ENCODE measurements at regions not wholly inside any gene's neighbourhood (a gene's known extent, or its start where the extent isn't known, plus 50 kb on each side); places are given as distances from the start of the nearest gene placed in this dataset.

DNA sequence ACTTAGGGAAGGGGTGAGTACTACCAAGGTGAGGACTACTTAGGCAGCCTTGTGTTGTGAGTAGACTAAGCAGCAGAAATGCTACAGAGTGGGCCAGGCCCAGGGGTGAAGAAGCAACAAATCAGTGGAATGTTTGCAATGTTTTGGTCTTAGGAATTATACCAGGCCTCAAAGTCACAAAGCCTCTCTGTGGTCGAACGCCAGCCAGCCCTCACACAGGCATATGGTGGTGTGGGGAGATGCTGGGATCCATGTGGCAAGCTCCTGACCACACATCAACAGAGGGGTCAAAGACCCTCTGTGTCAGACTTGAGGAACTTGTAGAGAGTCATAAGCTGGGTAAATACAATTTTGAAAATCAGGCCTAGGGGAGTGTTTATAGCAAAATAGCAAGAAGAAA, 153.8 kb upstream of the KLF3 start:
- H3K27me3 ChIP-seq = no peaks in the 10 kb centered on the region
- peak overlapping the region in 1 of 10 donors; percentile 69 for H3K27ac ChIP-seq
- peak overlapping the region in 1 of 10 donors; percentile 8 for H3K4me3 ChIP-seq
- 94 to 98% methylated on average over 2 of the region's 2 CpGs for WGBS, 2 donors
- intact Hi-C loops (cut with DNase I) = no loop called here
- ATAC-seq = no peak
- H3K4me1 ChIP-seq = no peaks in the 10 kb centered on the region
- TF ChIP-seq, protein P1, sequence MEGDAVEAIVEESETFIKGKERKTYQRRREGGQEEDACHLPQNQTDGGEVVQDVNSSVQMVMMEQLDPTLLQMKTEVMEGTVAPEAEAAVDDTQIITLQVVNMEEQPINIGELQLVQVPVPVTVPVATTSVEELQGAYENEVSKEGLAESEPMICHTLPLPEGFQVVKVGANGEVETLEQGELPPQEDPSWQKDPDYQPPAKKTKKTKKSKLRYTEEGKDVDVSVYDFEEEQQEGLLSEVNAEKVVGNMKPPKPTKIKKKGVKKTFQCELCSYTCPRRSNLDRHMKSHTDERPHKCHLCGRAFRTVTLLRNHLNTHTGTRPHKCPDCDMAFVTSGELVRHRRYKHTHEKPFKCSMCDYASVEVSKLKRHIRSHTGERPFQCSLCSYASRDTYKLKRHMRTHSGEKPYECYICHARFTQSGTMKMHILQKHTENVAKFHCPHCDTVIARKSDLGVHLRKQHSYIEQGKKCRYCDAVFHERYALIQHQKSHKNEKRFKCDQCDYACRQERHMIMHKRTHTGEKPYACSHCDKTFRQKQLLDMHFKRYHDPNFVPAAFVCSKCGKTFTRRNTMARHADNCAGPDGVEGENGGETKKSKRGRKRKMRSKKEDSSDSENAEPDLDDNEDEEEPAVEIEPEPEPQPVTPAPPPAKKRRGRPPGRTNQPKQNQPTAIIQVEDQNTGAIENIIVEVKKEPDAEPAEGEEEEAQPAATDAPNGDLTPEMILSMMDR (IDR thresholded peaks at IDR 0.05) = no peak
- no peaks in the 10 kb centered on the region for H3K36me3 ChIP-seq
- DNase-seq = no peak
- no peaks in the 10 kb centered on the region for H3K9me3 ChIP-seq

- Histone ChIP-seq H3K36me3 (no peaks in the 10 kb centered on the region), H3K27ac (no peak overlapping the region), H3K4me3 (no peak overlapping the region), H3K9me3 (no peaks in the 10 kb centered on the region), H3K27me3 (no peaks in the 10 kb centered on the region), H3K4me1 (no peaks in the 10 kb centered on the region)
- WGBS, 2 donors = 66 to 84% methylated on average over 5 of the region's 5 CpGs
- ATAC-seq (no peak), DNase-seq (no peak)
- intact Hi-C loops (cut with DNase I) = no loop called here
- TF ChIP-seq, protein P1 (IDR thresholded peaks at IDR 0.05) = no peak
Observed at GRCh38 chr4:38511702-38512101, 152.3 kb upstream of the KLF3 start.

- no peaks in the 10 kb centered on the region for H3K27me3 ChIP-seq
- H3K9me3 ChIP-seq = no peaks in the 10 kb centered on the region
- intact Hi-C loops (cut with DNase I) = no loop called here
- TF ChIP-seq, protein P1 (IDR thresholded peaks at IDR 0.05) = no peak
- ATAC-seq (no peak), DNase-seq (no peak)
- 63 to 78% methylated on average over 4 of the region's 4 CpGs for WGBS, 2 donors
- H3K36me3 ChIP-seq = no peaks in the 10 kb centered on the region
- H3K4me1 ChIP-seq = no peaks in the 10 kb centered on the region
- H3K27ac ChIP-seq = no peak overlapping the region
- no peak overlapping the region for H3K4me3 ChIP-seq
Observed at GRCh38 chr4:38512840-38513239, 151.2 kb upstream of the KLF3 start.

DNA sequence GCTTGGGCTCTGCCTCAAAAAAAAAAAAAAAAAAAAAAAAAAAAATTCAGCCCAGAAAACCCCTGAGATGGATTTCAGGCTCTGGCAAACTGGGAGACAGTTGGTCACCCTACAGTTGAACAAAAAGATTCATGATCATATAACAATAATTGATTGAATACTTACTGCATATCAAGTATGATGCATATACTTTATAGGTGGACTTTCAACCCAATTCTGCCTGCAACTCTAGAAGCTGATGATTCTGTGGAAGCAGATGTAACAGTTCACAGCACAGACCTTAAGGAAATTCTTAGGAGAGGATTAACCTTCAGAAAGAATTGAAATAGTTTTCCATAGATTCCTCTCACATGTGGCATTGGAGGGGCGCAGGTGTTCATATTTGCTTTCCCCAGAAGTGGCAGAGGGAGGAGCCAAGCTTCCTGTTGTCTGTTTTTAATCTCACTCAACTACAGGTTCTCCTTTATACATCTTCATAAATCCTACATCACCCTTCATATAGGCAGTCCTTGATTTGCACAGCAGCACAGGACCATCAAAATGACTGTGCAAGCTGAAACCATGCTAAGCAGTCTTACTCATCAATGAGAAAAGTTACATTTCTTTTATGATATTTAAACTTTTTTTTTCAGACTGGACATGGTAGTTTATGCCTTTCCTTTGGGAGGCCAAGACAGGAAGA, 149.4 kb upstream of the KLF3 start:
- ATAC-seq (no peak), DNase-seq (no peak)
- TF ChIP-seq, protein P1 (IDR thresholded peaks at IDR 0.05) = no peak
- WGBS, 2 donors = 100% methylated on average over 1 of the region's 1 CpG
- intact Hi-C loops (cut with DNase I) = no loop called here
- peaks cover 0 to 5% (median 0%) of the 10 kb centered on the region in 9 donors for H3K4me1 ChIP-seq
- H3K36me3 ChIP-seq = no peaks in the 10 kb centered on the region
- no peaks in the 10 kb centered on the region for H3K9me3 ChIP-seq
- no peak overlapping the region for H3K4me3 ChIP-seq
- H3K27me3 ChIP-seq = no peaks in the 10 kb centered on the region
- no peak overlapping the region for H3K27ac ChIP-seq

Data from heart right ventricle (tissue), 16 donors.